ENCODE measurements at regions not wholly inside any gene's neighbourhood (a gene's known extent, or its start where the extent isn't known, plus 50 kb on each side); places are given as distances from the start of the nearest gene placed in this dataset.

GRCh38 chr9:102740578-102740977, 254.6 kb upstream of the CYLC2 start:
- FAIRE-seq (no peak), DNase-seq (ENCODE audit: low read depth in 1 of 2, low spot score in 2 of 2) (no peak)
- no peak for TF ChIP-seq POLR2A (IDR thresholded peaks at IDR 0.05; ENCODE audit: control extremely low read depth in 1 of 2, low read depth in 2 of 2, low read length in 2 of 2)
- TF ChIP-seq CREB1 (IDR thresholded peaks at IDR 0.05) = no peak
- Histone ChIP-seq H3K4me1 (replicated peaks in 1 of 4; ENCODE audit: control insufficient read depth in 3 of 4, insufficient read depth in 4 of 4, low read length in 3 of 4) (no peaks in the 10 kb centered on the region), H3K4ac (replicated peaks; ENCODE audit: insufficient read length, low read depth, low read length) (no peak overlapping the region), H3K14ac (ENCODE audit: insufficient read length) (no peak overlapping the region), H3K79me1 (ENCODE audit: low read depth, low read length) (no peaks in the 10 kb centered on the region), H2BK12ac (ENCODE audit: low read depth, low read length) (no peak overlapping the region), H2BK120ac (replicated peaks; ENCODE audit: low read depth, low read length) (no peak overlapping the region), H3K23ac (ENCODE audit: insufficient read length) (no peak overlapping the region), H3K23me2 (ENCODE audit: low read depth, low read length) (no peaks in the 10 kb centered on the region), H4K91ac (replicated peaks; ENCODE audit: insufficient read length, low read length) (no peak overlapping the region), H4K5ac (ENCODE audit: insufficient read length, low read depth, low read length) (no peak overlapping the region), H3K56ac (replicated peaks; ENCODE audit: insufficient read length, low read depth, low read length) (no peak overlapping the region), H3K79me2 (ENCODE audit: control insufficient read depth in 1 of 2, insufficient read depth in 2 of 2, low read length in 2 of 2) (no peaks in the 10 kb centered on the region), H2BK5ac (ENCODE audit: low read depth, low read length) (no peak overlapping the region), H3K27ac (ENCODE audit: low read depth, low read length) (no peak overlapping the region), H3K18ac (ENCODE audit: extremely low read depth, low read length) (no peak overlapping the region), H2AFZ (ENCODE audit: low read length) (no peak overlapping the region), H4K8ac (ENCODE audit: extremely low read depth, insufficient read depth, low read length) (no peak overlapping the region), H3K4me2 (ENCODE audit: insufficient read depth in 1 of 2, low read depth in 2 of 2, low read length in 2 of 2) (no peak overlapping the region), H3K9ac (replicated peaks in 1 of 4; ENCODE audit: extremely low read depth in 1 of 4, low read depth in 3 of 4, low read length in 3 of 4) (no peak overlapping the region), H3K4me3 (ENCODE audit: extremely low read depth in 1 of 4, insufficient read depth in 2 of 4, low read depth in 3 of 4, low read length in 4 of 4) (no peak overlapping the region), H3K9me3 (ENCODE audit: insufficient read depth in 2 of 2, low read depth in 1 of 2, low read length in 1 of 2) (no peaks in the 10 kb centered on the region), H3K36me3 (ENCODE audit: control insufficient read depth in 2 of 4, insufficient read depth in 4 of 4, low read length in 3 of 4) (no peaks in the 10 kb centered on the region), H2AK5ac (ENCODE audit: low read depth, low read length) (no peak overlapping the region), H4K20me1 (replicated peaks in 1 of 2; ENCODE audit: control insufficient read depth in 1 of 2, insufficient read depth in 2 of 2, low read length in 2 of 2) (no peaks in the 10 kb centered on the region), H3K27me3 (replicated peaks in 1 of 4; ENCODE audit: control insufficient read depth in 3 of 4, extremely low read depth in 1 of 4, insufficient read depth in 3 of 4, low read length in 3 of 4) (no peaks in the 10 kb centered on the region), H2BK20ac (ENCODE audit: low read length) (no peak overlapping the region), H2BK15ac (ENCODE audit: low read length) (no peak overlapping the region)
- CTCF ChIA-PET (ENCODE audit: partially characterized antibody) = no interaction called here
- WGBS, 2 experiments (ENCODE audit: extremely low coverage in 1 of 2, insufficient coverage in 1 of 2, insufficient read length in 1 of 2, insufficient replicate concordance in 2 of 2, low coverage in 1 of 2, low lambda C conversion rate in 2 of 2, missing lambda C conversion rate in 1 of 2) = 89% methylated on average over 1 of the region's 1 CpG; no CpG with 5 or more reads in 1 of the 2 experiments
- POLR2A ChIA-PET (ENCODE audit: partially characterized antibody) = no interaction called here

Data from H1 (cell line).